ENCODE measurements at regions not wholly inside any gene's neighbourhood (a gene's known extent, or its start where the extent isn't known, plus 50 kb on each side); places are given as distances from the start of the nearest gene placed in this dataset.

GRCh38 chr10:36630267-36630666 lies 495.1 kb upstream of the ANKRD30A start:
- TF ChIP-seq CTCF (conservative IDR thresholded peaks at IDR 0.05; ENCODE audit: low read length) (no peak), EZH2phosphoT487 (IDR thresholded peaks at IDR 0.05; ENCODE audit: borderline replicate concordance) (no peak)

All from Loucy (cell line).